ENCODE measurements at regions not wholly inside any gene's neighbourhood (a gene's known extent, or its start where the extent isn't known, plus 50 kb on each side); places are given as distances from the start of the nearest gene placed in this dataset. TPM values are rescaled to one million over a fixed set of nuclear protein-coding genes. Genes with fewer than 3 reads are reported as not detected.

GRCh38 chr11:130817330-130817944 lies 98.8 kb downstream of the SNX19 start:
- no peak overlapping the region for H3K27ac ChIP-seq
- peak in 1 of 2 donors; percentile 35 for DNase-seq (ENCODE audit: low spot score in 2 of 2)
- H3K4me3 ChIP-seq = no peak overlapping the region
- no peaks in the 10 kb centered on the region for H3K27me3 ChIP-seq
- H3K36me3 ChIP-seq = no peaks in the 10 kb centered on the region
- H3K4me1 ChIP-seq = no peaks in the 10 kb centered on the region
- TF ChIP-seq EP300 (IDR thresholded peaks at IDR 0.05) = no peak
- no peak for TF ChIP-seq CTCF (IDR thresholded peaks at IDR 0.05)
- no peak for TF ChIP-seq POLR2A (IDR thresholded peaks at IDR 0.05)
- H3K9me3 ChIP-seq = no peaks in the 10 kb centered on the region

GRCh38 chr11:130819625-130820024 lies 96.7 kb downstream of the SNX19 start:
- Histone ChIP-seq H3K4me1 (no peaks in the 10 kb centered on the region), H3K4me3 (no peak overlapping the region), H3K9me3 (no peaks in the 10 kb centered on the region), H3K27me3 (no peaks in the 10 kb centered on the region), H3K36me3 (no peaks in the 10 kb centered on the region), H3K27ac (no peak overlapping the region)
- no peak for TF ChIP-seq POLR2A (IDR thresholded peaks at IDR 0.05)
- no peak for TF ChIP-seq EP300 (IDR thresholded peaks at IDR 0.05)
- TF ChIP-seq CTCF (IDR thresholded peaks at IDR 0.05) = no peak
- WGBS, 2 donors = 44 to 49% methylated on average over 6 of the region's 6 CpGs
- no peak for DNase-seq (ENCODE audit: low spot score in 2 of 2)

Small RNA genes in the stretch of these regions (small RNA-seq; reads per million reads assigned to genes)
- gene AP004371.1 (not detected), gene MIR8052 (not detected)
